Transverse colon (tissue), 4 donors: ENCODE measurements at regions not wholly inside any gene's neighbourhood (a gene's known extent, or its start where the extent isn't known, plus 50 kb on each side); places are given as distances from the start of the nearest gene placed in this dataset.

ENCODE experiments used
- CTCF ChIP-seq, 5 experiments: fragments of 200-600 bp in 3 of 5; fragments of 450-650 bp in 2 of 5; sonication (generic) in 3 of 5; IDR thresholded peaks; 1 replicate in 2 of 5; 2 replicates in 3 of 5; pipeline ENCODE4 v1.5.1; 2016 to 2017; ENCODE audit warnings: antibody characterized with exemption in 5 of 5, inconsistent platforms in 3 of 5, mild to moderate bottlenecking in 2 of 5, moderate library complexity in 1 of 5
- EP300 ChIP-seq: sonication (generic); formaldehyde crosslinking; IDR thresholded peaks from one replicate; pipeline ENCODE4 v1.6.1; 2017; ENCODE audit warnings: antibody characterized with exemption, low read depth
- POLR2A ChIP-seq: fragments of 450-650 bp; IDR thresholded peaks from one replicate; pipeline ENCODE4 v1.6.1; 2016; ENCODE audit warnings: antibody characterized with exemption, mild to moderate bottlenecking, moderate library complexity
- POLR2AphosphoS5 ChIP-seq, 3 donors: sonication (generic); formaldehyde crosslinking; IDR thresholded peaks; one replicate each; pipeline ENCODE4 v1.6.1; 2016; ENCODE audit warnings: antibody characterized with exemption in 3 of 3

GRCh38 chr5:155969537-155969936, 357.4 kb upstream of the SGCD start:
- TF ChIP-seq POLR2AphosphoS5 (IDR thresholded peaks at IDR 0.05) (no peak), CTCF (IDR thresholded peaks at IDR 0.05) (no peak), POLR2A (no peak), EP300 (no peak)
